ENCODE measurements at regions not wholly inside any gene's neighbourhood (a gene's known extent, or its start where the extent isn't known, plus 50 kb on each side); places are given as distances from the start of the nearest gene placed in this dataset.

DNA sequence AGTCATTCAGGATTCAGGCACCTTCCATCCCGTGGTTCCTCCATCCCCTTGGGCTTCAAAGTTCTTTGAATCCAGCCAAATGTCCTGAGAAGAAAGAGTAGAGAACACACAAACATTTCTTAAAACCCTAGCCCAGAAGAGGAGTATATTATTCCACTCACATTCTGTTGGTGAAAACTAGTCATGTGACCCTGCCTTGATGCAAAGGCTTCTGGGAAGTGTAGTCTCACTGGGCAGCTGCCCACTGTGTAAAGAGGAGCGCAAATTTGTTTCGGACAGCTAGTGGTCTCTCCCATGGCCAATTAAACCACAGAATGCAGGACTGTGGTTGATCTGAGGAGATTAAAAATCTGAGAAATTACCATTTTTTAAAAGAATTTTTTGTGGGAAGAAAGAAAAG lies 304.4 kb downstream of the SUCLA2 start:
- TF ChIP-seq, protein P1, sequence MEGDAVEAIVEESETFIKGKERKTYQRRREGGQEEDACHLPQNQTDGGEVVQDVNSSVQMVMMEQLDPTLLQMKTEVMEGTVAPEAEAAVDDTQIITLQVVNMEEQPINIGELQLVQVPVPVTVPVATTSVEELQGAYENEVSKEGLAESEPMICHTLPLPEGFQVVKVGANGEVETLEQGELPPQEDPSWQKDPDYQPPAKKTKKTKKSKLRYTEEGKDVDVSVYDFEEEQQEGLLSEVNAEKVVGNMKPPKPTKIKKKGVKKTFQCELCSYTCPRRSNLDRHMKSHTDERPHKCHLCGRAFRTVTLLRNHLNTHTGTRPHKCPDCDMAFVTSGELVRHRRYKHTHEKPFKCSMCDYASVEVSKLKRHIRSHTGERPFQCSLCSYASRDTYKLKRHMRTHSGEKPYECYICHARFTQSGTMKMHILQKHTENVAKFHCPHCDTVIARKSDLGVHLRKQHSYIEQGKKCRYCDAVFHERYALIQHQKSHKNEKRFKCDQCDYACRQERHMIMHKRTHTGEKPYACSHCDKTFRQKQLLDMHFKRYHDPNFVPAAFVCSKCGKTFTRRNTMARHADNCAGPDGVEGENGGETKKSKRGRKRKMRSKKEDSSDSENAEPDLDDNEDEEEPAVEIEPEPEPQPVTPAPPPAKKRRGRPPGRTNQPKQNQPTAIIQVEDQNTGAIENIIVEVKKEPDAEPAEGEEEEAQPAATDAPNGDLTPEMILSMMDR (IDR thresholded peaks at IDR 0.05; ENCODE audit: poor library complexity), result no peak
- no peak for TF ChIP-seq EZH2 (IDR thresholded peaks at IDR 0.05; ENCODE audit: borderline replicate concordance)

Measured in hepatocyte (in vitro differentiated cells).